K562 (cell line): ENCODE measurements at regions not wholly inside any gene's neighbourhood (a gene's known extent, or its start where the extent isn't known, plus 50 kb on each side); places are given as distances from the start of the nearest gene placed in this dataset.
A peak's percentile ranks its signal among the peaks of the same experiment; 100 is the strongest.

Experiments used
- ARHGAP35 ChIP-seq: fragments of 450-650 bp; IDR thresholded peaks from 2 replicates; pipeline ENCODE4 v1.6.1; 2018; ENCODE audit not compliant: partially characterized antibody
- CBFA2T3 ChIP-seq: fragments of 450-650 bp; IDR thresholded peaks from 2 replicates; pipeline ENCODE4 v1.6.1; 2017
- E2F8 ChIP-seq: fragments of 450-650 bp; IDR thresholded peaks from 2 replicates; pipeline ENCODE4 v1.7.1; 2018; ENCODE audit warnings: mild to moderate bottlenecking, low read depth; ENCODE audit not compliant: partially characterized antibody
- ETV1 ChIP-seq: fragments of 450-650 bp; conservative IDR thresholded peaks from 2 replicates; pipeline ENCODE4 v1.6.1; 2016; ENCODE audit warnings: missing genetic modification characterization, control low read depth, low read depth, missing compliant biosample characterization
- ETV5 ChIP-seq: sonication (generic); formaldehyde crosslinking; IDR thresholded peaks from 2 replicates; pipeline ENCODE4 v1.4.0; 2020; ENCODE audit warnings: low read depth, mild to moderate bottlenecking, missing genetic modification reagents
- HDAC3 ChIP-seq: fragments of 450-650 bp; IDR thresholded peaks from 2 replicates; pipeline ENCODE4 v1.6.1; 2018; ENCODE audit warnings: borderline replicate concordance, mild to moderate bottlenecking, moderate library complexity; ENCODE audit not compliant: partially characterized antibody
- HEY1 ChIP-seq: fragments of 250-450 bp; sonication (Bioruptor Pico); IDR thresholded peaks from 2 replicates; pipeline ENCODE4 v1.5.0; 2020; ENCODE audit warnings: mild to moderate bottlenecking, moderate library complexity, borderline replicate concordance
- HMGN3 ChIP-seq: IDR thresholded peaks from 2 replicates; pipeline ENCODE4 v1.6.1; 2011; ENCODE audit warnings: borderline replicate concordance, low read depth, mild to moderate bottlenecking, mixed read lengths, low read length; ENCODE audit not compliant: insufficient read length; ENCODE audit errors: extremely low read depth
- HNRNPL ChIP-seq: fragments of 200-400 bp; formaldehyde crosslinking; IDR thresholded peaks from 2 replicates; pipeline ENCODE4 v1.6.1; 2017; ENCODE audit warnings: low read depth, mild to moderate bottlenecking, low read length
- HOMEZ ChIP-seq: fragments of 250-450 bp; sonication (Bioruptor Pico); IDR thresholded peaks from 2 replicates; pipeline ENCODE4 v1.4.0; 2020; ENCODE audit warnings: mild to moderate bottlenecking, moderate library complexity
- KAT8 ChIP-seq: fragments of 450-650 bp; IDR thresholded peaks from 2 replicates; pipeline ENCODE4 v1.6.1; 2016; ENCODE audit warnings: low read depth, mild to moderate bottlenecking
- NR2C2 ChIP-seq, 2 experiments: fragments of 200-800 bp in 1 of 2; sonication (Bioruptor generic) in 1 of 2; sonication (generic) in 1 of 2; formaldehyde crosslinking in 1 of 2; IDR thresholded peaks; 2 replicates each; pipeline versions ENCODE4 v1.6.1 to v1.8.0; 2016 to 2022; ENCODE audit warnings: mild to moderate bottlenecking in 1 of 2, missing compliant biosample characterization in 1 of 2, missing genetic modification characterization in 1 of 2, missing genetic modification reagents in 1 of 2
- PCBP1 ChIP-seq: fragments of 200-400 bp; formaldehyde crosslinking; IDR thresholded peaks from 2 replicates; pipeline ENCODE4 v1.6.1; 2018; ENCODE audit warnings: mild to moderate bottlenecking, low read depth, low read length; ENCODE audit not compliant: poor library complexity, severe bottlenecking
- PKNOX1 ChIP-seq: fragments of 450-650 bp; IDR thresholded peaks from 2 replicates; pipeline ENCODE4 v1.6.1; 2016
- PPARD ChIP-seq: fragments of 250-450 bp; sonication (Bioruptor Pico); IDR thresholded peaks from 2 replicates; pipeline ENCODE4 v1.8.0; 2022; ENCODE audit warnings: inconsistent platforms, mild to moderate bottlenecking, moderate library complexity
- PRPF4 ChIP-seq: fragments of 200-400 bp; formaldehyde crosslinking; IDR thresholded peaks from one replicate; pipeline ENCODE4 v1.6.1; 2017; ENCODE audit warnings: low read length, low read depth, mild to moderate bottlenecking; ENCODE audit not compliant: insufficient read depth, poor library complexity, severe bottlenecking
- SAFB ChIP-seq: fragments of 200-400 bp; formaldehyde crosslinking; IDR thresholded peaks from 2 replicates; pipeline ENCODE4 v1.6.1; 2017; ENCODE audit warnings: low read depth, low read length, borderline replicate concordance
- TAF15 ChIP-seq: fragments of 200-400 bp; formaldehyde crosslinking; IDR thresholded peaks from 2 replicates; pipeline ENCODE4 v1.6.1; 2017; ENCODE audit warnings: mild to moderate bottlenecking, low read depth, low read length, moderate library complexity
- TEAD4 ChIP-seq, 2 experiments: sonication (generic) in 1 of 2; formaldehyde crosslinking in 1 of 2; IDR thresholded peaks; 2 replicates each; pipeline versions ENCODE4 v1.6.1 to v1.8.0; 2012 to 2022; ENCODE audit warnings: borderline replicate concordance in 1 of 2, inconsistent platforms in 1 of 2, low read length in 1 of 2, mild to moderate bottlenecking in 1 of 2, missing genetic modification reagents in 1 of 2
- TFAP4 ChIP-seq: sonication (generic); formaldehyde crosslinking; IDR thresholded peaks from 2 replicates; pipeline ENCODE4 v1.8.0; 2022; ENCODE audit warnings: missing genetic modification reagents, mild to moderate bottlenecking, moderate library complexity, borderline replicate concordance

GRCh38 chrX:40154853-40155588 lies 57.3 kb upstream of the BCOR start (continued):
- TF ChIP-seq E2F8 (no peak), PPARD (CRISPR knock-in tag) (no peak), PKNOX1 (peak; percentile 78), HMGN3 (no peak), ETV5 (peak; percentile 56), KAT8 (no peak), HOMEZ (no peak), CBFA2T3 (peak; percentile 67), TEAD4 (IDR thresholded peaks at IDR 0.05; ENCODE audit: low read length) (peak; percentile 41; the same call in 1 of the 2 replicates), TEAD4 (CRISPR knock-in tag; IDR thresholded peaks at IDR 0.05; ENCODE audit: borderline replicate concordance) (no peak), SAFB (peak; percentile 62; the same call in 1 of the 2 replicates), ARHGAP35 (no peak), TAF15 (no peak), NR2C2 (CRISPR knock-in tag; IDR thresholded peaks at IDR 0.05) (no peak), NR2C2 (tag; IDR thresholded peaks at IDR 0.05) (peak; percentile 77), HEY1 (CRISPR knock-in tag) (0 out of 2 replicates have a peak, but pooled peaks have one; percentile 72), ETV1 (tag) (peak; percentile 55), HDAC3 (peak; percentile 76), TFAP4 (CRISPR knock-in tag) (peak; percentile 58; the same call in 1 of the 2 replicates), HNRNPL (no peak), PCBP1 (peak; percentile 60), PRPF4 (no peak)
